CD4-positive, alpha-beta T cell (primary cell): ENCODE measurements at regions not wholly inside any gene's neighbourhood (a gene's known extent, or its start where the extent isn't known, plus 50 kb on each side); places are given as distances from the start of the nearest gene placed in this dataset.

ENCODE experiments used
- ATAC-seq: fragments of 200-7000 bp; cut with Tn5 transposase; one replicate; pipeline ENCODE4 v1.10.0; 2022; ENCODE audit warnings: mild to moderate bottlenecking; ENCODE audit not compliant: poor library complexity
- CTCF ChIA-PET: fragments of 350-600 bp; sonication (Branson Sonifier 250); formaldehyde crosslinking; loops from one replicate; lab custom pipeline; 2021; ENCODE audit warnings: antibody characterized with exemption, inconsistent platforms; lab: Charles Lee
- POLR2A ChIA-PET: fragments of 350-600 bp; sonication (Branson Sonifier 250); formaldehyde crosslinking; loops from one replicate; lab custom pipeline; 2021; ENCODE audit warnings: antibody characterized with exemption, inconsistent platforms; lab: Charles Lee
- DNase-seq, 14 experiments: peaks; one replicate each; pipeline ENCODE4 v3.0.0-alpha.2; 2013 to 2020; ENCODE audit warnings: mixed read lengths in 2 of 14
- H3K27ac ChIP-seq, 2 donors: one replicate each; pipeline versions ENCODE4 v1.5.1 to v1.7.0; 2013; ENCODE audit warnings: low read length in 2 of 2, low read depth in 1 of 2, mild to moderate bottlenecking in 1 of 2
- H3K27me3 ChIP-seq, 2 experiments: 1 replicate in 1 of 2; 2 replicates in 1 of 2; pipeline versions ENCODE4 v1.6.1 to v1.7.0; 2013; ENCODE audit warnings: low read length in 2 of 2, control low read depth in 1 of 2, mild to moderate bottlenecking in 1 of 2, moderate library complexity in 1 of 2; ENCODE audit not compliant: insufficient read depth in 2 of 2, control insufficient read depth in 1 of 2
- H3K36me3 ChIP-seq: one replicate; pipeline ENCODE4 v1.6.1; 2013; ENCODE audit warnings: low read length, control low read depth; ENCODE audit not compliant: insufficient read depth
- H3K4me1 ChIP-seq: one replicate; pipeline ENCODE4 v1.6.1; 2013; ENCODE audit warnings: low read length, control low read depth; ENCODE audit not compliant: insufficient read depth
- H3K4me3 ChIP-seq: one replicate; pipeline ENCODE4 v1.5.1; 2013; ENCODE audit warnings: mild to moderate bottlenecking, low read length, moderate library complexity
- H3K9me3 ChIP-seq, 2 experiments: 1 replicate in 1 of 2; 2 replicates in 1 of 2; pipeline versions ENCODE4 v1.6.1 to v1.7.0; 2013; ENCODE audit warnings: low read length in 2 of 2, mild to moderate bottlenecking in 2 of 2, control low read depth in 1 of 2, moderate library complexity in 1 of 2; ENCODE audit not compliant: control insufficient read depth in 1 of 2, insufficient read depth in 1 of 2
- H3K27ac Mint-ChIP-seq: one replicate; pipeline ENCODE4 v1.8.0; 2020; ENCODE audit warnings: mixed read lengths
- H3K27me3 Mint-ChIP-seq: one replicate; pipeline ENCODE4 v1.8.0; 2021; ENCODE audit warnings: mixed read lengths
- H3K36me3 Mint-ChIP-seq: one replicate; pipeline ENCODE4 v1.8.0; 2021; ENCODE audit warnings: low read depth, mixed read lengths
- H3K4me1 Mint-ChIP-seq: one replicate; pipeline ENCODE4 v1.8.0; 2021; ENCODE audit warnings: low read depth, mixed read lengths
- H3K4me3 Mint-ChIP-seq: one replicate; pipeline ENCODE4 v1.8.0; 2020; ENCODE audit warnings: mild to moderate bottlenecking, mixed read lengths
- H3K9me3 Mint-ChIP-seq: one replicate; pipeline ENCODE4 v1.8.0; 2020; ENCODE audit warnings: mixed read lengths
- intact Hi-C, 2 experiments: fragments of 100-400 bp; cut with DNase I in 1 of 2; cut with micrococcal nuclease in 1 of 2; formaldehyde crosslinking; loops; one replicate each; pipeline versions ENCODE4 v1.15.1 to v1.9.0; 2023 to 2025; cut with DNase I, micrococcal nuclease
- TF ChIP-seq, protein P1 (sequence below): fragments of 200-600 bp; IDR thresholded peaks from one replicate; pipeline ENCODE4 v1.8.0; 2022; ENCODE audit warnings: antibody characterized with exemption, mild to moderate bottlenecking

DNA sequence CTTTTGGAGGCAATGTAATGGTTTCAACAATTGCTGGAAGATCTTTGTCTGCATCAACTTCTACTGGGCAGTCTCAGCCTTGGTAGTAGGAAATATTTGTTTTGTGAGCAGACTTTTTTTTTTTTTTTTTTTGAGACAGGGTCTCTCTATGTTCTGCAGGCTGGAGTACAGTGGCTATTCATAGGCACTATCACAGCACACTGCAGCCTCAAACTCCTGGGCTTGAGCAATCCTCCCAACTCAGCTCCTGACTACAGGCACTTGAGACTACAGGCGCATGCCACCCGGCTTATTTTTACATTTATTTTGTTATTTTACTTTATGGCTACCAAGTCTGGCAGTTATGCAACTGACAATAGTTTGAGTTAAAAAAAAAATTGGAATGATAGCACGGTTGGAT, 187.3 kb downstream of the SNX18 start:
- Mint-ChIP-seq H3K9me3 (no peaks in the 10 kb centered on the region), H3K4me3 (no peak overlapping the region), H3K27me3 (no peaks in the 10 kb centered on the region), H3K36me3 (no peaks in the 10 kb centered on the region), H3K27ac (no peak overlapping the region), H3K4me1 (no peaks in the 10 kb centered on the region)
- Histone ChIP-seq H3K4me3 (no peak overlapping the region), H3K27me3 (no peaks in the 10 kb centered on the region), H3K9me3 (no peaks in the 10 kb centered on the region), H3K36me3 (no peaks in the 10 kb centered on the region), H3K27ac (no peak overlapping the region), H3K4me1 (no peaks in the 10 kb centered on the region)
- intact Hi-C loops, result no loop called here
- ChIA-PET CTCF (no interaction called here), POLR2A (no interaction called here)
- no peak for DNase-seq
- TF ChIP-seq, protein P1, sequence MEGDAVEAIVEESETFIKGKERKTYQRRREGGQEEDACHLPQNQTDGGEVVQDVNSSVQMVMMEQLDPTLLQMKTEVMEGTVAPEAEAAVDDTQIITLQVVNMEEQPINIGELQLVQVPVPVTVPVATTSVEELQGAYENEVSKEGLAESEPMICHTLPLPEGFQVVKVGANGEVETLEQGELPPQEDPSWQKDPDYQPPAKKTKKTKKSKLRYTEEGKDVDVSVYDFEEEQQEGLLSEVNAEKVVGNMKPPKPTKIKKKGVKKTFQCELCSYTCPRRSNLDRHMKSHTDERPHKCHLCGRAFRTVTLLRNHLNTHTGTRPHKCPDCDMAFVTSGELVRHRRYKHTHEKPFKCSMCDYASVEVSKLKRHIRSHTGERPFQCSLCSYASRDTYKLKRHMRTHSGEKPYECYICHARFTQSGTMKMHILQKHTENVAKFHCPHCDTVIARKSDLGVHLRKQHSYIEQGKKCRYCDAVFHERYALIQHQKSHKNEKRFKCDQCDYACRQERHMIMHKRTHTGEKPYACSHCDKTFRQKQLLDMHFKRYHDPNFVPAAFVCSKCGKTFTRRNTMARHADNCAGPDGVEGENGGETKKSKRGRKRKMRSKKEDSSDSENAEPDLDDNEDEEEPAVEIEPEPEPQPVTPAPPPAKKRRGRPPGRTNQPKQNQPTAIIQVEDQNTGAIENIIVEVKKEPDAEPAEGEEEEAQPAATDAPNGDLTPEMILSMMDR, result no peak
- no peak for ATAC-seq

DNA sequence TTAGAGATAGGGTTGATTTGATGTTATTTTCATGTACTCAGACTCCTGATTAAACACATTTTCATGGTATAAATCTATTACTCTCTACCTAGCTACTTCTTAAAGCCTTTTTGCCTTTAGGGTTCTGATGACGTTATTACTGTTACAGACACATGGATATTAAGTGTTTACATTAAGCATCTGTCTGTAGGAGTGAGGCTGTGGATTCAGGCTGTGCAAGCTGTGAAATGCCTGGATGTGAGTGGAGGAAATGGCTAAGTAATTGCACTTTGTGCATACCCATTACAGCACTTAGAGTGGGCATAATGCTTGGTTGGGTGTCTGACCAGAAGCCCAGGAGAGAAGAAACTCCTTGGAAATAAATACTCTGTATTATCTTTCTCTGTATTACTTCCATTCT, 186.8 kb downstream of the SNX18 start:
- CTCF ChIA-PET, result no interaction called here

DNA sequence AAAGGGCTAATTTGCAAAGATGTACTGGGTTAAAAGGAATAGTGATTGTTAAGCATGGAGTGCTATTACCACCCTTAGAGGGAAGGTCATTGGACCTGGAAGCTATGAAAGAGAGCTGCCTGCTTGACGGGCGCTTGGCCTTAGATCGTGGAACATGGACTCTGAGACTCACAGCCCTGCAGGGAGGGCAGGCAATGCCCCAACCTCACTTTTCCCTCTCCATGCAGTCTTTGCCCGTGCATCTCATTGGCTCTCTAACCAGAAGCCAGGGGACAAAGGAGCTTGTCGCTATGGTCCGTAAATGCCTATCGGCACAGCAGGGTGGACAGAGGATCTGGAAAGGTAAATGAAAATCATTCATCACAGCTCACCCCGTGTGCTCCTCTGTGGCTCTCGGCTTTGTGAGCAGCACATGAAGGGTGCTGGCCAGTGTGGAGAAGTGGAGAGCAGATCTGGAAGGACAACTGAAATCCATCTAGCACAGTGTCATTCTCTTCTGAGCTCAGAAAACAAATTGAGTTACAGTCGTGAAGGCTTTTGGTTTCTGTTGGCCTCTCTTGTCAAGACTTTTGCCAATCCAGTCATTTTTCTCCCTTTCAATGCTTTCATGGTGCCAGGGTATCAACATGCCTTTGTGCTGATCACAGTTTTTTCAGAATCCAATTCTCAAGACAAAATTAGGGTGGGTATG, 186.2 kb downstream of the SNX18 start:
- intact Hi-C loops, result no loop called here
- Histone ChIP-seq H3K4me3 (no peak overlapping the region), H3K27me3 (no peaks in the 10 kb centered on the region), H3K4me1 (no peaks in the 10 kb centered on the region), H3K27ac (no peak overlapping the region), H3K9me3 (no peaks in the 10 kb centered on the region), H3K36me3 (no peaks in the 10 kb centered on the region)
- Mint-ChIP-seq H3K36me3 (no peaks in the 10 kb centered on the region), H3K4me3 (no peak overlapping the region), H3K9me3 (no peaks in the 10 kb centered on the region), H3K27ac (no peak overlapping the region), H3K4me1 (no peaks in the 10 kb centered on the region), H3K27me3 (no peaks in the 10 kb centered on the region)
- ATAC-seq (no peak), DNase-seq (no peak)
- ChIA-PET CTCF (no interaction called here), POLR2A (no interaction called here)
- TF ChIP-seq, protein P1, result no peak

More for the DNA sequence above, 186.8 kb downstream of the SNX18 start:
- no peaks in the 10 kb centered on the region for H3K9me3 ChIP-seq
- H3K4me1 ChIP-seq, result no peaks in the 10 kb centered on the region
- H3K4me3 ChIP-seq, result no peak overlapping the region
- H3K27me3 ChIP-seq, result no peaks in the 10 kb centered on the region
- TF ChIP-seq, protein P1, result no peak
- Mint-ChIP-seq H3K27me3 (no peaks in the 10 kb centered on the region), H3K9me3 (no peaks in the 10 kb centered on the region), H3K27ac (no peak overlapping the region), H3K4me3 (no peak overlapping the region), H3K36me3 (no peaks in the 10 kb centered on the region), H3K4me1 (no peaks in the 10 kb centered on the region)
- no peaks in the 10 kb centered on the region for H3K36me3 ChIP-seq
- POLR2A ChIA-PET, result no interaction called here
- DNase-seq (no peak), ATAC-seq (no peak)
- intact Hi-C loops, result no loop called here
- H3K27ac ChIP-seq, result no peak overlapping the region
